H9 (cell line): ENCODE measurements at regions not wholly inside any gene's neighbourhood (a gene's known extent, or its start where the extent isn't known, plus 50 kb on each side); places are given as distances from the start of the nearest gene placed in this dataset.

ENCODE experiments used
- DNase-seq: peaks from one replicate; pipeline ENCODE4 v3.0.0-alpha.2; 2017
- H2AFZ ChIP-seq: one replicate; pipeline ENCODE4 v1.6.1; 2013; ENCODE audit warnings: mild to moderate bottlenecking, low read length, control low read depth, moderate library complexity
- H2AK5ac ChIP-seq: 2 replicates; pipeline ENCODE4 v1.6.1; 2013; ENCODE audit warnings: low read length, control low read depth, mixed read lengths; ENCODE audit not compliant: insufficient read length
- H2BK120ac ChIP-seq: one replicate; pipeline ENCODE4 v1.6.1; 2013; ENCODE audit warnings: low read depth, mild to moderate bottlenecking, low read length, control low read depth, inconsistent platforms; ENCODE audit not compliant: poor library complexity, severe bottlenecking
- H2BK12ac ChIP-seq: 2 replicates; pipeline ENCODE4 v1.6.1; 2013; ENCODE audit warnings: low read length, control low read depth, mixed read lengths, low read depth; ENCODE audit not compliant: insufficient read length
- H2BK15ac ChIP-seq: 2 replicates; pipeline ENCODE4 v1.6.1; 2013; ENCODE audit warnings: low read depth, low read length, control low read depth
- H2BK20ac ChIP-seq: one replicate; pipeline ENCODE4 v1.6.1; 2013; ENCODE audit warnings: low read depth, mild to moderate bottlenecking, low read length, control low read depth, inconsistent platforms; ENCODE audit not compliant: poor library complexity, severe bottlenecking
- H2BK5ac ChIP-seq: 2 replicates; pipeline ENCODE4 v1.6.1; 2013; ENCODE audit warnings: low read length, control low read depth, mixed read lengths; ENCODE audit not compliant: insufficient read length
- H3K14ac ChIP-seq: 2 replicates; pipeline ENCODE4 v1.6.1; 2013; ENCODE audit warnings: low read length, control low read depth; ENCODE audit not compliant: insufficient read depth
- H3K18ac ChIP-seq: 2 replicates; pipeline ENCODE4 v1.6.1; 2013; ENCODE audit warnings: low read depth, mild to moderate bottlenecking, mixed read lengths, low read length, control low read depth; ENCODE audit not compliant: insufficient read length
- H3K23ac ChIP-seq: 2 replicates; pipeline ENCODE4 v1.6.1; 2013; ENCODE audit warnings: low read length, control low read depth, mixed read lengths, low read depth; ENCODE audit not compliant: insufficient read length
- H3K23me2 ChIP-seq: 2 replicates; pipeline ENCODE4 v1.6.1; 2013; ENCODE audit warnings: low read depth, mild to moderate bottlenecking, mixed read lengths, low read length, control low read depth; ENCODE audit not compliant: insufficient read length, poor library complexity, severe bottlenecking
- H3K27ac ChIP-seq: 2 replicates; pipeline ENCODE4 v1.5.1; 2013; ENCODE audit warnings: low read length, control low read depth, mixed read lengths, low read depth; ENCODE audit not compliant: insufficient read length
- H3K27me3 ChIP-seq: 2 replicates; pipeline ENCODE4 v1.6.1; 2013; ENCODE audit warnings: low read length, control low read depth, inconsistent platforms; ENCODE audit not compliant: insufficient read depth
- H3K4ac ChIP-seq: 2 replicates; pipeline ENCODE4 v1.6.1; 2013; ENCODE audit warnings: low read depth, mild to moderate bottlenecking, control low read depth, inconsistent platforms, low read length, moderate library complexity
- H3K4me1 ChIP-seq: 2 replicates; pipeline ENCODE4 v1.6.1; 2013; ENCODE audit warnings: low read length, control low read depth, inconsistent platforms; ENCODE audit not compliant: insufficient read depth
- H3K4me2 ChIP-seq: 2 replicates; pipeline ENCODE4 v1.6.1; 2013; ENCODE audit warnings: low read length, control low read depth, mixed read lengths; ENCODE audit not compliant: insufficient read length, insufficient read depth
- H3K56ac ChIP-seq: 2 replicates; pipeline ENCODE4 v1.6.1; 2013; ENCODE audit warnings: low read depth, mild to moderate bottlenecking, mixed read lengths, low read length, control low read depth; ENCODE audit not compliant: insufficient read length
- H3K79me1 ChIP-seq: 2 replicates; pipeline ENCODE4 v1.6.1; 2013; ENCODE audit warnings: low read depth, mild to moderate bottlenecking, moderate library complexity, low read length, control low read depth, inconsistent platforms; ENCODE audit not compliant: insufficient read depth, poor library complexity, severe bottlenecking
- H3K79me2 ChIP-seq: 2 replicates; pipeline ENCODE4 v1.6.1; 2013; ENCODE audit warnings: low read length, control low read depth, inconsistent platforms; ENCODE audit not compliant: insufficient read depth
- H3K9ac ChIP-seq: 2 replicates; pipeline ENCODE4 v1.6.1; 2013; ENCODE audit warnings: low read length, control low read depth, mixed read lengths; ENCODE audit not compliant: insufficient read length; ENCODE audit errors: extremely low read depth
- H3K9me3 ChIP-seq: one replicate; pipeline ENCODE4 v1.6.1; 2013; ENCODE audit warnings: low read depth, low read length, inconsistent platforms; ENCODE audit not compliant: control insufficient read depth
- H3T11ph ChIP-seq: one replicate; pipeline ENCODE4 v1.6.1; 2013; ENCODE audit warnings: mild to moderate bottlenecking, low read length, control low read depth, inconsistent platforms
- H4K20me1 ChIP-seq: one replicate; pipeline ENCODE4 v1.6.1; 2013; ENCODE audit not compliant: control insufficient read depth, insufficient read length, insufficient read depth
- H4K5ac ChIP-seq: 2 replicates; pipeline ENCODE4 v1.6.1; 2013; ENCODE audit warnings: low read depth, mild to moderate bottlenecking, mixed read lengths, low read length, control low read depth; ENCODE audit not compliant: insufficient read length
- H4K8ac ChIP-seq: replicated peaks from 2 replicates; pipeline ENCODE4 v1.6.1; 2013; ENCODE audit warnings: low read length, control low read depth, mixed read lengths, low read depth; ENCODE audit not compliant: insufficient read length
- H4K91ac ChIP-seq: 2 replicates; pipeline ENCODE4 v1.6.1; 2013; ENCODE audit warnings: low read depth, mild to moderate bottlenecking, moderate library complexity, mixed read lengths, low read length, control low read depth; ENCODE audit not compliant: insufficient read length
- H3K27ac Mint-ChIP-seq, 3 experiments: 2 replicates in 2 of 3; 3 replicates in 1 of 3; pipeline ENCODE4 v1.8.0; 2020 to 2021; ENCODE audit warnings: mixed read lengths in 3 of 3, mild to moderate bottlenecking in 1 of 3, moderate library complexity in 1 of 3
- H3K27me3 Mint-ChIP-seq: 2 replicates; pipeline ENCODE4 v1.8.0; 2021; ENCODE audit warnings: low read depth, mild to moderate bottlenecking, moderate library complexity, mixed read lengths
- H3K36me3 Mint-ChIP-seq, 3 experiments: 2 replicates in 2 of 3; 3 replicates in 1 of 3; pipeline ENCODE4 v1.8.0; 2020 to 2021; ENCODE audit warnings: low read depth in 3 of 3, mixed read lengths in 3 of 3; ENCODE audit not compliant: insufficient read depth in 1 of 3
- H3K4me1 Mint-ChIP-seq, 2 experiments: 2 replicates each; pipeline ENCODE4 v1.8.0; 2020; ENCODE audit warnings: mixed read lengths in 2 of 2
- H3K4me3 Mint-ChIP-seq, 2 experiments: 2 replicates in 1 of 2; 3 replicates in 1 of 2; pipeline ENCODE4 v1.8.0; 2020 to 2021; ENCODE audit warnings: mild to moderate bottlenecking in 2 of 2, mixed read lengths in 2 of 2, moderate library complexity in 1 of 2
- H3K9me3 Mint-ChIP-seq, 2 experiments: 2 replicates in 1 of 2; 3 replicates in 1 of 2; pipeline ENCODE4 v1.8.0; 2020; ENCODE audit warnings: mild to moderate bottlenecking in 2 of 2, mixed read lengths in 2 of 2, moderate library complexity in 1 of 2
- CTCF ChIP-seq: fragments of 200-600 bp; sonication (generic); conservative IDR thresholded peaks from 3 replicates; pipeline ENCODE4 v1.8.0; 2021; ENCODE audit warnings: antibody characterized with exemption, mild to moderate bottlenecking
- WGBS: extraction: QIAGEN DNeasy Blood & Tissue Kit; methylation state at CpG from one replicate; pipeline ENCODE4 v1.1.7; 2013; ENCODE audit warnings: missing lambda C conversion rate, low lambda C conversion rate, mixed read lengths; ENCODE audit not compliant: insufficient read length; ENCODE audit errors: extremely low coverage; 5-methylcytosine and 5-hydroxymethylcytosine counted together

- H2BK5ac ChIP-seq: no peak overlapping the region
- H3K18ac ChIP-seq: no peak overlapping the region
- no peak overlapping the region for H3K23ac ChIP-seq
- H3K4me2 ChIP-seq: no peak overlapping the region
- no peak overlapping the region for H3K27ac ChIP-seq
- Mint-ChIP-seq H3K4me1 (no peaks in the 10 kb centered on the region), H3K27ac (no peak overlapping the region), H3K9me3 (no peaks in the 10 kb centered on the region; a peak in 1 of 5 replicates), H3K36me3 (no peaks in the 10 kb centered on the region), H3K27me3 (peaks cover 4% of the 10 kb centered on the region; the same call in 1 of the 2 replicates), H3K4me3 (no peak overlapping the region)
- no peak overlapping the region for H2AK5ac ChIP-seq
- no peak overlapping the region for H2BK12ac ChIP-seq
- H2BK20ac ChIP-seq: no peak overlapping the region
- H4K20me1 ChIP-seq: no peaks in the 10 kb centered on the region
- no peaks in the 10 kb centered on the region for H3K9me3 ChIP-seq
- H4K91ac ChIP-seq: no peak overlapping the region
- H3K9ac ChIP-seq: no peak overlapping the region
- no peak overlapping the region for H3K56ac ChIP-seq
- H2BK120ac ChIP-seq: no peak overlapping the region
- H3K14ac ChIP-seq: no peak overlapping the region
- no peak overlapping the region for H3T11ph ChIP-seq
- H3K4me1 ChIP-seq: no peaks in the 10 kb centered on the region
- no peak overlapping the region for H4K5ac ChIP-seq
- no CpG with 5 or more reads among the region's 9 CpGs for WGBS
- H3K27me3 ChIP-seq: no peaks in the 10 kb centered on the region
- no peak overlapping the region for H4K8ac ChIP-seq
- no peak overlapping the region for H3K4ac ChIP-seq
- no peaks in the 10 kb centered on the region for H3K79me2 ChIP-seq
- peak; percentile 81 for DNase-seq
- no peak overlapping the region for H2AFZ ChIP-seq
- no peaks in the 10 kb centered on the region for H3K23me2 ChIP-seq
- H2BK15ac ChIP-seq: no peak overlapping the region
- peak; percentile 88 for TF ChIP-seq CTCF
- H3K79me1 ChIP-seq: no peaks in the 10 kb centered on the region
Measured at GRCh38 chr13:67416047-67416925, 186.2 kb upstream of the PCDH9 start.
